ENCODE measurements at regions not wholly inside any gene's neighbourhood (a gene's known extent, or its start where the extent isn't known, plus 50 kb on each side); places are given as distances from the start of the nearest gene placed in this dataset.
"Not testable (repeated sequence)": the region's sequence is repeated elsewhere in the genome, so short reads cannot be mapped to it uniquely, and the experiment has no call there.

DNA sequence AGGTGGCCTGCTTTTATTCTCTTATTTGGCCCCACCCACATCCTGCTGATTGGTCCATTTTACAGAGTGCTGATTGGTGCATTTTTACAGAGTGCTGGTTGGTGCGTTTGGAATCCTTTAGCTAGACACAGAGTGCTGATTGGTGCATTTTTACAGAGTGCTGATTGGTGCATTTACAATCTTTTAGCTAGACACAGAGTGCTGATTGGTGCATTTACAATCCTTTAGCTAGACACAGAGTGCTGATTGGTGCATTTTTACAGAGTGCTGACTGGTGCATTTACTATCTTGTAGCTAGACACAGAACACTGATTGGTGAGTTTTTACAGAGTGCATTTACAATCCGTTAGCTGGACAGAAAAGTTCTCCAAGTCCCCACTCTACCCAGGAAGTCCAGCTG is 720.6 kb downstream of the PDCD6IP start:
- not testable (repeated sequence) for H3K4me1 ChIP-seq (ENCODE audit: control insufficient read depth in 1 of 2, insufficient read depth in 2 of 2, low read length in 2 of 2)

GRCh38 chr3:34531156-34531555 is 732.7 kb downstream of the PDCD6IP start:
- Histone ChIP-seq H3K27ac (ENCODE audit: low read depth, low read length) (no peak overlapping the region), H3K9ac (ENCODE audit: low read depth in 1 of 2, low read length in 2 of 2) (no peak overlapping the region), H3K27me3 (ENCODE audit: control insufficient read depth in 1 of 2, insufficient read depth in 2 of 2, low read length in 2 of 2) (no peaks in the 10 kb centered on the region), H3K4me1 (ENCODE audit: control insufficient read depth in 1 of 2, insufficient read depth in 2 of 2, low read length in 2 of 2) (no peaks in the 10 kb centered on the region), H3K9me3 (ENCODE audit: control insufficient read depth in 1 of 2, low read length in 2 of 2) (no peaks in the 10 kb centered on the region), H3K4me3 (ENCODE audit: low read depth in 1 of 2, low read length in 2 of 2) (no peak overlapping the region), H3K36me3 (ENCODE audit: control insufficient read depth in 1 of 2, insufficient read depth in 2 of 2, low read length in 2 of 2) (no peaks in the 10 kb centered on the region)

More for the DNA sequence above, 720.6 kb downstream of the PDCD6IP start:
- H3K9ac ChIP-seq (ENCODE audit: low read depth in 1 of 2, low read length in 2 of 2); H3K27me3 ChIP-seq (ENCODE audit: control insufficient read depth in 1 of 2, insufficient read depth in 2 of 2, low read length in 2 of 2); H3K36me3 ChIP-seq (ENCODE audit: control insufficient read depth in 1 of 2, insufficient read depth in 2 of 2, low read length in 2 of 2); H3K4me3 ChIP-seq (ENCODE audit: low read depth in 1 of 2, low read length in 2 of 2); H3K9me3 ChIP-seq (ENCODE audit: control insufficient read depth in 1 of 2, low read length in 2 of 2); H3K27ac ChIP-seq (ENCODE audit: low read depth, low read length): not testable (repeated sequence)

DNA sequence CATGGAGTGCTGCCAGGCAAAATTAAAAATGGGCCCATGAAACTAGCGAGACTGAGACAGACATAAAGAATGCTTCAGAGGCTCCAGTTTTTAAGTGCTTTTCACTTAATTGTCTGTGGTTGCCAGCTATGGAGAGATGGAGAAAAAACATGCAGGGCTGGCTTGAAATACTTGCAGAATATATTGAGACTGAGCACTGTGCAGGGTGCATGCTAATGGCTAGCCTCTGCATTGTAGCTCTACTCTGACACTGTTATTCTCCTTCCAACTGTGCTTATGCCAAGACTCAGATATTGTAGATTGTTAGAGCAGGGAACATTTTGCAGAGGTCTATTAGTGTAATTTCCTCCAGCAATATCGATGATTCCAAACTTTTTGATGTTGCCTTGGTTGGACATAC is 735.0 kb downstream of the PDCD6IP start:
- H3K27ac ChIP-seq (ENCODE audit: low read depth, low read length), result no peak overlapping the region
- H3K9me3 ChIP-seq (ENCODE audit: control insufficient read depth in 1 of 2, low read length in 2 of 2), result no peaks in the 10 kb centered on the region
- H3K4me3 ChIP-seq (ENCODE audit: low read depth in 1 of 2, low read length in 2 of 2), result no peak overlapping the region
- H3K4me1 ChIP-seq (ENCODE audit: control insufficient read depth in 1 of 2, insufficient read depth in 2 of 2, low read length in 2 of 2), result no peaks in the 10 kb centered on the region
- H3K9ac ChIP-seq (ENCODE audit: low read depth in 1 of 2, low read length in 2 of 2), result no peak overlapping the region
- no peaks in the 10 kb centered on the region for H3K27me3 ChIP-seq (ENCODE audit: control insufficient read depth in 1 of 2, insufficient read depth in 2 of 2, low read length in 2 of 2)
- H3K36me3 ChIP-seq (ENCODE audit: control insufficient read depth in 1 of 2, insufficient read depth in 2 of 2, low read length in 2 of 2), result no peaks in the 10 kb centered on the region

DNA sequence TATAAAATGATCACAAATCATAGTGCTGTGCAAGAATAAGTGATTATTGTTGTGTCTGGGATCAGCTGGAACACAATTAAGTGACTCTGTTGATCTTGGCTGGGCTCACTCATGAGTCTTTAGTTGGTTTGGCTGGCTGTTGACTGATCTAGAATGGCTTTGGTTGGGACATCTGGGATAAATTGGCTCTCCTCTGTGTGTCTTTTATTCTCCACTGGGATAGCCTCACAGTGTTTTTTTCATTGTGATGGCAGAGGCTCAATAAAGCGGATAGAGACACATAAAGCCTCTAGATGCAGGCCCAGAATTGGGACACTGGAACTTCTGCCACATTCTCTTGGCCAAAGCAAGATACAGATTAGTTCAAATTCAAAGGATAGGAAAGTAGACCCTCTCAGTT is 735.6 kb downstream of the PDCD6IP start:
- no peaks in the 10 kb centered on the region for H3K27me3 ChIP-seq (ENCODE audit: control insufficient read depth in 1 of 2, insufficient read depth in 2 of 2, low read length in 2 of 2)
- no peaks in the 10 kb centered on the region for H3K9me3 ChIP-seq (ENCODE audit: control insufficient read depth in 1 of 2, low read length in 2 of 2)
- no peaks in the 10 kb centered on the region for H3K36me3 ChIP-seq (ENCODE audit: control insufficient read depth in 1 of 2, insufficient read depth in 2 of 2, low read length in 2 of 2)
- H3K4me3 ChIP-seq (ENCODE audit: low read depth in 1 of 2, low read length in 2 of 2), result no peak overlapping the region
- no peaks in the 10 kb centered on the region for H3K4me1 ChIP-seq (ENCODE audit: control insufficient read depth in 1 of 2, insufficient read depth in 2 of 2, low read length in 2 of 2)
- H3K9ac ChIP-seq (ENCODE audit: low read depth in 1 of 2, low read length in 2 of 2), result no peak overlapping the region
- H3K27ac ChIP-seq (ENCODE audit: low read depth, low read length), result no peak overlapping the region

DNA sequence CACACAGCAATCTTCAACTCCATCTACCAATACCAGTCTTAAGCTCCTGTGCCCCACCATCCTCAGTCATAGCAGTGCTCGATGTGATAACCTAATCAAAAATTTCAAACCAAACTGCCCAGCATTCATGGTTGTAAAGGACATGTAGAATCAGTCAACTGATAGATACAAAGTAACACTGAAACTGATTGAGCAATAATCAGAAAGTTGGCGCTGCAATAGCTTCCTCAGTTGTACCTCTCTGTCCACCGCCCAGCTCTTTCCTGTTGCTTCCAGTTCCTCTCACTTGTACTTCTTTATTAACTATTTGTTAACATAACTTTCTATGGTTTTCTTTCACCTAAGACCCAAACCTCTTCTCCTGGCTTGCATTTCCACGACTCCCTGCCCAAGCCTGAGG is 745.7 kb downstream of the PDCD6IP start:
- H3K27ac ChIP-seq (ENCODE audit: low read depth, low read length), result no peak overlapping the region
- no peaks in the 10 kb centered on the region for H3K27me3 ChIP-seq (ENCODE audit: control insufficient read depth in 1 of 2, insufficient read depth in 2 of 2, low read length in 2 of 2)
- H3K4me3 ChIP-seq (ENCODE audit: low read depth in 1 of 2, low read length in 2 of 2), result no peak overlapping the region
- no peak overlapping the region for H3K9ac ChIP-seq (ENCODE audit: low read depth in 1 of 2, low read length in 2 of 2)
- H3K36me3 ChIP-seq (ENCODE audit: control insufficient read depth in 1 of 2, insufficient read depth in 2 of 2, low read length in 2 of 2), result no peaks in the 10 kb centered on the region
- H3K9me3 ChIP-seq (ENCODE audit: control insufficient read depth in 1 of 2, low read length in 2 of 2), result no peaks in the 10 kb centered on the region
- no peaks in the 10 kb centered on the region for H3K4me1 ChIP-seq (ENCODE audit: control insufficient read depth in 1 of 2, insufficient read depth in 2 of 2, low read length in 2 of 2)

GRCh38 chr3:34547297-34547920 is 749.0 kb downstream of the PDCD6IP start:
- Histone ChIP-seq H3K4me1 (ENCODE audit: control insufficient read depth in 1 of 2, insufficient read depth in 2 of 2, low read length in 2 of 2) (no peaks in the 10 kb centered on the region), H3K36me3 (ENCODE audit: control insufficient read depth in 1 of 2, insufficient read depth in 2 of 2, low read length in 2 of 2) (no peaks in the 10 kb centered on the region), H3K27me3 (ENCODE audit: control insufficient read depth in 1 of 2, insufficient read depth in 2 of 2, low read length in 2 of 2) (no peaks in the 10 kb centered on the region), H3K9ac (ENCODE audit: low read depth in 1 of 2, low read length in 2 of 2) (no peak overlapping the region), H3K4me3 (ENCODE audit: low read depth in 1 of 2, low read length in 2 of 2) (no peak overlapping the region), H3K27ac (ENCODE audit: low read depth, low read length) (no peak overlapping the region), H3K9me3 (ENCODE audit: control insufficient read depth in 1 of 2, low read length in 2 of 2) (no peaks in the 10 kb centered on the region)

- Histone ChIP-seq H3K9me3 (ENCODE audit: control insufficient read depth in 1 of 2, low read length in 2 of 2) (peaks cover 0 to 4% of the 10 kb centered on the region in 2 donors), H3K27me3 (ENCODE audit: control insufficient read depth in 1 of 2, insufficient read depth in 2 of 2, low read length in 2 of 2) (no peaks in the 10 kb centered on the region), H3K4me3 (ENCODE audit: low read depth in 1 of 2, low read length in 2 of 2) (no peak overlapping the region), H3K36me3 (ENCODE audit: control insufficient read depth in 1 of 2, insufficient read depth in 2 of 2, low read length in 2 of 2) (no peaks in the 10 kb centered on the region), H3K9ac (ENCODE audit: low read depth in 1 of 2, low read length in 2 of 2) (no peak overlapping the region), H3K27ac (ENCODE audit: low read depth, low read length) (no peak overlapping the region), H3K4me1 (ENCODE audit: control insufficient read depth in 1 of 2, insufficient read depth in 2 of 2, low read length in 2 of 2) (no peaks in the 10 kb centered on the region)
Observed at GRCh38 chr3:34567266-34567665, 768.8 kb downstream of the PDCD6IP start.

DNA sequence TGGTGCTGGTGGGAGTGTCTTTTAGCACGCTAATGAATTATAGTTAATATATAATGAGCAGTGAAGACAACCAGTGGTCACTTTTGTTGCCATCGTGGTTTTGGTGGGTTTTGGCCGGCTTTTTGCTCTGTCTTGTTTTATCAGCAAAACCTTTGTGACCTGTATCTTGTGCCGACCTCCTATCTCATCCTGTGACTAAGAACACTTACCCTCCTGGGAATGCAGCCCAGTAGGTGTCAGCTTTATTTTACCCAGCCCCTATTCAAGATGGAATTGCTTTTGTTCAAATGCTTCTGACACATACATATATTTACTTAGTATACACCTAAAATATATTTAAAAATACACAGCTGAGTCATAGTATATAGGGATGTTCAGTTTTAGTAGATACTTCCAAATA is 770.3 kb downstream of the PDCD6IP start:
- no peak overlapping the region for H3K9ac ChIP-seq (ENCODE audit: low read depth in 1 of 2, low read length in 2 of 2)
- H3K4me3 ChIP-seq (ENCODE audit: low read depth in 1 of 2, low read length in 2 of 2), result no peak overlapping the region
- no peaks in the 10 kb centered on the region for H3K36me3 ChIP-seq (ENCODE audit: control insufficient read depth in 1 of 2, insufficient read depth in 2 of 2, low read length in 2 of 2)
- no peaks in the 10 kb centered on the region for H3K27me3 ChIP-seq (ENCODE audit: control insufficient read depth in 1 of 2, insufficient read depth in 2 of 2, low read length in 2 of 2)
- no peaks in the 10 kb centered on the region for H3K9me3 ChIP-seq (ENCODE audit: control insufficient read depth in 1 of 2, low read length in 2 of 2)
- H3K4me1 ChIP-seq (ENCODE audit: control insufficient read depth in 1 of 2, insufficient read depth in 2 of 2, low read length in 2 of 2), result no peaks in the 10 kb centered on the region
- no peak overlapping the region for H3K27ac ChIP-seq (ENCODE audit: low read depth, low read length)

- no peaks in the 10 kb centered on the region for H3K9me3 ChIP-seq (ENCODE audit: control insufficient read depth in 1 of 2, low read length in 2 of 2)
Observed at GRCh38 chr3:34569437-34569836, 771.0 kb downstream of the PDCD6IP start.

GRCh38 chr3:34570916-34571705 is 772.7 kb downstream of the PDCD6IP start:
- Histone ChIP-seq H3K27me3 (ENCODE audit: control insufficient read depth in 1 of 2, insufficient read depth in 2 of 2, low read length in 2 of 2) (no peaks in the 10 kb centered on the region), H3K4me3 (ENCODE audit: low read depth in 1 of 2, low read length in 2 of 2) (no peak overlapping the region), H3K27ac (ENCODE audit: low read depth, low read length) (no peak overlapping the region), H3K4me1 (ENCODE audit: control insufficient read depth in 1 of 2, insufficient read depth in 2 of 2, low read length in 2 of 2) (no peaks in the 10 kb centered on the region), H3K36me3 (ENCODE audit: control insufficient read depth in 1 of 2, insufficient read depth in 2 of 2, low read length in 2 of 2) (no peaks in the 10 kb centered on the region), H3K9ac (ENCODE audit: low read depth in 1 of 2, low read length in 2 of 2) (no peak overlapping the region), H3K9me3 (ENCODE audit: control insufficient read depth in 1 of 2, low read length in 2 of 2) (no peaks in the 10 kb centered on the region)

More at GRCh38 chr3:34569437-34569836, 771.0 kb downstream of the PDCD6IP start:
- Histone ChIP-seq H3K9ac (ENCODE audit: low read depth in 1 of 2, low read length in 2 of 2) (no peak overlapping the region), H3K4me3 (ENCODE audit: low read depth in 1 of 2, low read length in 2 of 2) (no peak overlapping the region), H3K4me1 (ENCODE audit: control insufficient read depth in 1 of 2, insufficient read depth in 2 of 2, low read length in 2 of 2) (no peaks in the 10 kb centered on the region), H3K27me3 (ENCODE audit: control insufficient read depth in 1 of 2, insufficient read depth in 2 of 2, low read length in 2 of 2) (no peaks in the 10 kb centered on the region), H3K27ac (ENCODE audit: low read depth, low read length) (no peak overlapping the region), H3K36me3 (ENCODE audit: control insufficient read depth in 1 of 2, insufficient read depth in 2 of 2, low read length in 2 of 2) (no peaks in the 10 kb centered on the region)
